Mesenteric fat pad (tissue), 1 donor: ENCODE measurements at regions not wholly inside any gene's neighbourhood (a gene's known extent, or its start where the extent isn't known, plus 50 kb on each side); places are given as distances from the start of the nearest gene placed in this dataset.
"Not testable (repeated sequence)": the region's sequence is repeated elsewhere in the genome, so short reads cannot be mapped to it uniquely, and the experiment has no call there.

Source experiments
- DNase-seq: peaks from one replicate; pipeline ENCODE4 v3.0.0-alpha.2; 2020; ENCODE audit warnings: low spot score
- donor health status: DM: yes; HTN: yes; CAD: no.

GRCh38 chr5:74462356-74462755 lies 178.2 kb downstream of the ENC1 start:
- DNase-seq: no peak

GRCh38 chr5:74461251-74461650 lies 179.3 kb downstream of the ENC1 start:
- DNase-seq: no peak

GRCh38 chr5:74460694-74461093 lies 179.8 kb downstream of the ENC1 start:
- no peak for DNase-seq

- DNase-seq: no peak
These were observed 180.5 kb downstream of the ENC1 start for GRCh38 chr5:74459984-74460383.

GRCh38 chr5:74457876-74458275 lies 182.7 kb downstream of the ENC1 start:
- DNase-seq: no peak

- no peak for DNase-seq
These were observed 186.1 kb downstream of the ENC1 start for GRCh38 chr5:74454263-74455030.

- DNase-seq: no peak
These were observed 187.7 kb downstream of the ENC1 start for GRCh38 chr5:74452856-74453255.

GRCh38 chr5:74450095-74450494 lies 190.4 kb downstream of the ENC1 start:
- DNase-seq: no peak

- no peak for DNase-seq
These were observed 193.7 kb downstream of the ENC1 start for GRCh38 chr5:74446725-74447241.

GRCh38 chr5:74442466-74442865 lies 198.1 kb downstream of the ENC1 start:
- DNase-seq: no peak

GRCh38 chr5:74441616-74442015 lies 198.9 kb downstream of the ENC1 start:
- DNase-seq: no peak

- no peak for DNase-seq
These were observed 200.2 kb downstream of the ENC1 start for GRCh38 chr5:74440341-74440740.

GRCh38 chr5:74437870-74438269 lies 202.7 kb downstream of the ENC1 start:
- DNase-seq: not testable (repeated sequence)

GRCh38 chr5:74433896-74434829 lies 206.4 kb downstream of the ENC1 start:
- no peak for DNase-seq

- no peak for DNase-seq
These were observed 207.2 kb downstream of the ENC1 start for GRCh38 chr5:74433255-74433895.

GRCh38 chr5:74432721-74433120 lies 207.8 kb downstream of the ENC1 start:
- DNase-seq: no peak

- DNase-seq: no peak
These were observed 208.3 kb downstream of the ENC1 start for GRCh38 chr5:74432216-74432615.

- no peak for DNase-seq
These were observed 209.2 kb downstream of the ENC1 start for GRCh38 chr5:74431290-74431669.

- DNase-seq: no peak
These were observed 209.8 kb downstream of the ENC1 start for GRCh38 chr5:74430631-74431289.

- no peak for DNase-seq
These were observed 211.0 kb downstream of the ENC1 start for GRCh38 chr5:74429495-74429894.

- DNase-seq: no peak
These were observed 211.7 kb downstream of the ENC1 start for GRCh38 chr5:74428876-74429275.
